HT1080 (cell line): ENCODE measurements at regions not wholly inside any gene's neighbourhood (a gene's known extent, or its start where the extent isn't known, plus 50 kb on each side); places are given as distances from the start of the nearest gene placed in this dataset.
"Not testable (repeated sequence)": the region's sequence is repeated elsewhere in the genome, so short reads cannot be mapped to it uniquely, and the experiment has no call there.

Source experiments
- DNase-seq: peaks from one replicate; pipeline ENCODE4 v3.0.0-alpha.2; 2015; ENCODE audit warnings: low read depth

- DNase-seq = no peak
Measured at GRCh38 chr14:56036353-56036752, 81.9 kb upstream of the PELI2 start.

GRCh38 chr14:56040121-56040520, 78.1 kb upstream of the PELI2 start:
- DNase-seq = no peak

- no peak for DNase-seq
Measured at GRCh38 chr14:56044196-56044595, 74.0 kb upstream of the PELI2 start.

- no peak for DNase-seq
Measured at GRCh38 chr14:56046546-56046945, 71.7 kb upstream of the PELI2 start.

- DNase-seq = no peak
Measured at GRCh38 chr14:56046996-56047395, 71.2 kb upstream of the PELI2 start.

- DNase-seq = no peak
Measured at GRCh38 chr14:56049536-56049935, 68.7 kb upstream of the PELI2 start.

- no peak for DNase-seq
Measured at GRCh38 chr14:56055511-56055910, 62.7 kb upstream of the PELI2 start.

- no peak for DNase-seq
Measured at GRCh38 chr14:56056031-56056430, 62.2 kb upstream of the PELI2 start.

- no peak for DNase-seq
Measured at GRCh38 chr14:56057071-56057741, 61.0 kb upstream of the PELI2 start.

GRCh38 chr14:56057767-56058166, 60.4 kb upstream of the PELI2 start:
- no peak for DNase-seq

- DNase-seq = no peak
Measured at GRCh38 chr14:56059054-56059453, 59.2 kb upstream of the PELI2 start.

GRCh38 chr14:56061051-56061450, 57.2 kb upstream of the PELI2 start:
- DNase-seq = no peak

- DNase-seq = no peak
Measured at GRCh38 chr14:56063131-56063530, 55.1 kb upstream of the PELI2 start.

- DNase-seq = no peak
Measured at GRCh38 chr14:56064513-56064912, 53.7 kb upstream of the PELI2 start.

- DNase-seq = not testable (repeated sequence)
Measured at GRCh38 chr14:56065199-56065598, 53.0 kb upstream of the PELI2 start.

GRCh38 chr14:56065621-56066290, 52.5 kb upstream of the PELI2 start:
- DNase-seq = no peak
